ENCODE measurements at regions not wholly inside any gene's neighbourhood (a gene's known extent, or its start where the extent isn't known, plus 50 kb on each side); places are given as distances from the start of the nearest gene placed in this dataset.

GRCh38 chr12:124165695-124166094, 129.2 kb upstream of the RFLNA start:
- TF ChIP-seq, protein P1, sequence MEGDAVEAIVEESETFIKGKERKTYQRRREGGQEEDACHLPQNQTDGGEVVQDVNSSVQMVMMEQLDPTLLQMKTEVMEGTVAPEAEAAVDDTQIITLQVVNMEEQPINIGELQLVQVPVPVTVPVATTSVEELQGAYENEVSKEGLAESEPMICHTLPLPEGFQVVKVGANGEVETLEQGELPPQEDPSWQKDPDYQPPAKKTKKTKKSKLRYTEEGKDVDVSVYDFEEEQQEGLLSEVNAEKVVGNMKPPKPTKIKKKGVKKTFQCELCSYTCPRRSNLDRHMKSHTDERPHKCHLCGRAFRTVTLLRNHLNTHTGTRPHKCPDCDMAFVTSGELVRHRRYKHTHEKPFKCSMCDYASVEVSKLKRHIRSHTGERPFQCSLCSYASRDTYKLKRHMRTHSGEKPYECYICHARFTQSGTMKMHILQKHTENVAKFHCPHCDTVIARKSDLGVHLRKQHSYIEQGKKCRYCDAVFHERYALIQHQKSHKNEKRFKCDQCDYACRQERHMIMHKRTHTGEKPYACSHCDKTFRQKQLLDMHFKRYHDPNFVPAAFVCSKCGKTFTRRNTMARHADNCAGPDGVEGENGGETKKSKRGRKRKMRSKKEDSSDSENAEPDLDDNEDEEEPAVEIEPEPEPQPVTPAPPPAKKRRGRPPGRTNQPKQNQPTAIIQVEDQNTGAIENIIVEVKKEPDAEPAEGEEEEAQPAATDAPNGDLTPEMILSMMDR (IDR thresholded peaks at IDR 0.05), result no peak
- no peak for TF ChIP-seq EZH2 (IDR thresholded peaks at IDR 0.05; ENCODE audit: borderline replicate concordance, insufficient read depth, low read depth, low read length, poor library complexity, severe bottlenecking)

Data from B cell (primary cell).